PC-9 (cell line): ENCODE measurements at regions not wholly inside any gene's neighbourhood (a gene's known extent, or its start where the extent isn't known, plus 50 kb on each side); places are given as distances from the start of the nearest gene placed in this dataset.

ENCODE experiments used
- EZH2 ChIP-seq: fragments of 200-600 bp; sonication (generic); IDR thresholded peaks from 2 replicates; pipeline ENCODE4 v1.8.0; 2017; ENCODE audit warnings: antibody characterized with exemption, low read depth
- TF ChIP-seq, protein P1 (sequence below): fragments of 200-600 bp; sonication (generic); conservative IDR thresholded peaks from 2 replicates; pipeline ENCODE4 v1.6.1; 2017; ENCODE audit warnings: mixed run types, antibody characterized with exemption, mild to moderate bottlenecking, moderate library complexity

DNA sequence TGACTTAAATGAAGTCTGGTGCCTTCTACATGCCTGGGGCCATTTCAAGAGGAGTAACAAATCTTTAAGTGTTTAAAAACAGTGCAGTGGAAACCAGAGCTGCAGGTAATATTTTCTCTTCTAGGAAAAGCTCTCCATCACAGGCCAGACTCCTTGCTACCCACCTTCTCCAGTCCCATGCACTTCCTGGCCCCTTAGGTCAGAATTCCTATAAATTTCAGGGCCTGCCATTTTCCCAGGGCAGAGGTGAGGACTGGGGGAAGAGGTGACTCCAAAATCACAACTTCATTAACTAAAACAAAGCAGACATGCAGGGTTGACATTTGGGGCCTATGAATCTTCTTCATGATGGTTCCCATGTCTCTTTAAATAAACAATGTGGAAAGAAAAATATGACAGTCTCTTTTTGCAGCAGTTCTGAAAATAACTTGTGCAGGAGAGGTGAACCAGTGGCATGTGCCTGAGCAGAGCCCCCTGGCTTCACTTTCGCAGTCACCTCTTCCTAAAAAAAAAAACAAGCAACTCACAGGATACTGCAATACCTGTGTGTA is 63.7 kb upstream of the TANC1 start:
- TF ChIP-seq, protein P1, sequence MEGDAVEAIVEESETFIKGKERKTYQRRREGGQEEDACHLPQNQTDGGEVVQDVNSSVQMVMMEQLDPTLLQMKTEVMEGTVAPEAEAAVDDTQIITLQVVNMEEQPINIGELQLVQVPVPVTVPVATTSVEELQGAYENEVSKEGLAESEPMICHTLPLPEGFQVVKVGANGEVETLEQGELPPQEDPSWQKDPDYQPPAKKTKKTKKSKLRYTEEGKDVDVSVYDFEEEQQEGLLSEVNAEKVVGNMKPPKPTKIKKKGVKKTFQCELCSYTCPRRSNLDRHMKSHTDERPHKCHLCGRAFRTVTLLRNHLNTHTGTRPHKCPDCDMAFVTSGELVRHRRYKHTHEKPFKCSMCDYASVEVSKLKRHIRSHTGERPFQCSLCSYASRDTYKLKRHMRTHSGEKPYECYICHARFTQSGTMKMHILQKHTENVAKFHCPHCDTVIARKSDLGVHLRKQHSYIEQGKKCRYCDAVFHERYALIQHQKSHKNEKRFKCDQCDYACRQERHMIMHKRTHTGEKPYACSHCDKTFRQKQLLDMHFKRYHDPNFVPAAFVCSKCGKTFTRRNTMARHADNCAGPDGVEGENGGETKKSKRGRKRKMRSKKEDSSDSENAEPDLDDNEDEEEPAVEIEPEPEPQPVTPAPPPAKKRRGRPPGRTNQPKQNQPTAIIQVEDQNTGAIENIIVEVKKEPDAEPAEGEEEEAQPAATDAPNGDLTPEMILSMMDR = no peak
- no peak for TF ChIP-seq EZH2
